Upper lobe of left lung (tissue), 4 donors: ENCODE measurements at regions not wholly inside any gene's neighbourhood (a gene's known extent, or its start where the extent isn't known, plus 50 kb on each side); places are given as distances from the start of the nearest gene placed in this dataset.

Source experiments
- CTCF ChIP-seq, 6 experiments: fragments of 450-650 bp in 4 of 6; fragments of 200-600 bp in 2 of 6; sonication (generic) in 2 of 6; IDR thresholded peaks; one replicate each; pipeline ENCODE4 v1.5.1; 2016 to 2019; ENCODE audit warnings: antibody characterized with exemption in 6 of 6
- EP300 ChIP-seq, 4 donors: sonication (generic); formaldehyde crosslinking; IDR thresholded peaks; one replicate each; pipeline ENCODE4 v1.5.1; 2017; ENCODE audit warnings: antibody characterized with exemption in 4 of 4, control low read depth in 2 of 4
- POLR2A ChIP-seq, 4 donors: fragments of 450-650 bp; IDR thresholded peaks; one replicate each; pipeline ENCODE4 v1.5.1; 2016 to 2017; ENCODE audit warnings: antibody characterized with exemption in 4 of 4, mild to moderate bottlenecking in 2 of 4
- POLR2AphosphoS5 ChIP-seq, 2 donors: sonication (generic); formaldehyde crosslinking; IDR thresholded peaks; one replicate each; pipeline ENCODE4 v1.5.1; 2017; ENCODE audit warnings: antibody characterized with exemption in 2 of 2

- TF ChIP-seq POLR2A (IDR thresholded peaks at IDR 0.05) (no peak), CTCF (IDR thresholded peaks at IDR 0.05) (no peak), EP300 (IDR thresholded peaks at IDR 0.05) (no peak), POLR2AphosphoS5 (IDR thresholded peaks at IDR 0.05) (no peak)
Observed at GRCh38 chr22:47282851-47283250, 520.4 kb downstream of the TBC1D22A start.
